ENCODE measurements at regions not wholly inside any gene's neighbourhood (a gene's known extent, or its start where the extent isn't known, plus 50 kb on each side); places are given as distances from the start of the nearest gene placed in this dataset.

DNA sequence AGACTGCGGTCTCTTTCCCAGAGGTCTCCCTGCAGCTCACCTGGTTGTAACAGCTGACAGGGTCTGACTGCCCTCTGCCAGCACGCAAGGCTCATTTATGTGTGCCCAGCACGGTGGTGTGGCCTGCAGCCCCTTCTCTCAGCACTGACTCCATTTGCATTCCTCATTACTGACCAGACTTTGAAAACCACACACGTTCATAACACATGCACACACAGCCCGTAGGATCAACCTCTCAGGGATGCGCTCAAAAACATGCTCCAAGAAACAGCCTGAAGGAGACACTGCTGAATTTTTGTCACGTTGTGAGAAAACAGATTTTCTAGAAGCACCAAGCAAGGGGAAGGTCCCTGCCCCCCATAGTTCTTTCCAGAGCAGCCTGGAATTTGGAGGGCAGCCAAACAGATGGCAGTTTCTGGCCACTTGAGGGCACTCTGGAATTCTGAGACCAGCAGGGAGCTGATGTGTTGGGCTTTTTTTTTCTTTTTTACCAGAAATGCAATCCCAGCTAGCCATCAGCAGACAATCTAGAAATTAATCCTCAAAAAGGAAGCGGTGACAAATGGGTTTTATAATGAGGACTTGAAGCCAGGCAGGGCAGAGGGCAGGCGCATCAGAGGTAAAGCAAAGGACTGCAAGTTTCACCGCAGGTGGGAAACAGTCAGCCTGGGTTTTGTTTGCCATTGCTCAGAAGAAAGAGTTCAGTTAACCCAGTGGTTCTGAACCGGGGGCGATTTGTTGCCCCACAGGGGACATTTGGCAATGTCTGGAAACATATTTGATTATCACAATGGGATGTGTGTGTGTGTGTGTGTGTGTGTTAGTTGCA, 170.5 kb upstream of the PROK2 start:
- peak; percentile 90 for FAIRE-seq
- Histone ChIP-seq H3K4me3 (replicated peaks in 1 of 3; ENCODE audit: insufficient read depth in 1 of 3, low read depth in 1 of 3, low read length in 3 of 3) (no peak overlapping the region), H3K4me2 (ENCODE audit: insufficient read depth, low read length) (no peak overlapping the region)

DNA sequence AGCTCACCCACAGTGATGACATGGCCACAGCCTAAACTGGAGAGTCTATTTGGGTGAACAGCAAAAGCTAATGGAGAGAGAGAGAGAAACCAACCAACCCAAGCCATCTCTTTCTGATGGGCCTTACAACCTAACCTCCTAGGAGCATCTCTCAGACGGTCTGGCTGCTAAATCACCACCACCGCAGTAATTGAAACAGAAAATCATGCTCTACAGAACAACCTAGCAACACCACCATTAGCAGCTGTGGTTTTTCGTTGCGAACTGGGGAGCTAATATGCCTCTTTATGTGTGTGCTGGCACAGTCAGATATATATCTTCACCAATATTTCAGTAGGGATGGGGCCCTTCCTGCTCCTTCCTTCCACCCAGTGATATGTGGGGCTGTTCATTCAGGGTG, 166.9 kb upstream of the PROK2 start:
- Histone ChIP-seq H4K20me1 (replicated peaks; ENCODE audit: control insufficient read depth, extremely low read depth, insufficient read depth, low read length) (no peaks in the 10 kb centered on the region), H2AFZ (ENCODE audit: low read depth, low read length) (no peak overlapping the region), H3K4me1 (ENCODE audit: control insufficient read depth, extremely low read depth, insufficient read depth, low read length) (no peaks in the 10 kb centered on the region), H3K9me3 (replicated peaks; ENCODE audit: control insufficient read depth, insufficient read depth, low read length) (no peaks in the 10 kb centered on the region), H3K9me1 (replicated peaks; ENCODE audit: control insufficient read depth, extremely low read depth, insufficient read depth, low read length) (no peaks in the 10 kb centered on the region), H3K27me3 (ENCODE audit: control insufficient read depth in 2 of 2, insufficient read depth in 2 of 2, low read length in 2 of 2) (peaks cover 0 to 4% of the 10 kb centered on the region in 2 experiments), H3K4me3 (replicated peaks in 1 of 3; ENCODE audit: insufficient read depth in 1 of 3, low read depth in 1 of 3, low read length in 3 of 3) (no peak overlapping the region), H3K36me3 (ENCODE audit: control insufficient read depth in 2 of 2, extremely low read depth in 1 of 2, insufficient read depth in 2 of 2, low read length in 2 of 2) (no peaks in the 10 kb centered on the region), H3K9ac (replicated peaks; ENCODE audit: extremely low read depth, insufficient read depth, low read length) (no peak overlapping the region), H3K79me2 (ENCODE audit: control insufficient read depth, insufficient read depth, low read length) (no peaks in the 10 kb centered on the region), H3K27ac (ENCODE audit: insufficient read depth, low read depth, low read length) (no peak overlapping the region), H3K4me2 (ENCODE audit: insufficient read depth, low read length) (no peak overlapping the region)
- POLR2A ChIA-PET, result no interaction called here
- TF ChIP-seq EZH2 (IDR thresholded peaks at IDR 0.05; ENCODE audit: borderline replicate concordance, low read depth, low read length, severe bottlenecking), result no peak
- TF ChIP-seq JUN (IDR thresholded peaks at IDR 0.05; ENCODE audit: borderline replicate concordance, insufficient read depth, insufficient read length, low read depth), result no peak
- no peak for TF ChIP-seq GATA2 (IDR thresholded peaks at IDR 0.05; ENCODE audit: insufficient read depth, insufficient read length, low read depth, low read length)
- TF ChIP-seq, protein P1, sequence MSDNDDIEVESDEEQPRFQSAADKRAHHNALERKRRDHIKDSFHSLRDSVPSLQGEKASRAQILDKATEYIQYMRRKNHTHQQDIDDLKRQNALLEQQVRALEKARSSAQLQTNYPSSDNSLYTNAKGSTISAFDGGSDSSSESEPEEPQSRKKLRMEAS (IDR thresholded peaks at IDR 0.05; ENCODE audit: insufficient read depth, insufficient read length), result no peak
- TF ChIP-seq FOS (IDR thresholded peaks at IDR 0.05; ENCODE audit: borderline replicate concordance, insufficient read depth, low read length), result no peak
- no peak for DNase-seq (ENCODE audit: low read depth, low spot score)
- CTCF ChIA-PET, result interaction anchor here (12.7 kb wide), 1 partner anchor 870 kb away, joined by 199 read pairs; no protein-coding TSS in a partner anchor
- no TSS peak for BruUV-seq (replicated peaks)
- dilution Hi-C loops (cut with MboI; ENCODE audit: extremely low pct_ligation_motif_present, low sequenced_read_pairs) (no loop called here), intact Hi-C loops (cut with micrococcal nuclease) (loop anchor here (10.0 kb wide), 1 partner anchor 77 kb away; no protein-coding TSS in a partner anchor)
- FAIRE-seq, result no peak

More for the DNA sequence above, 170.5 kb upstream of the PROK2 start:
- H3K9ac ChIP-seq (replicated peaks; ENCODE audit: extremely low read depth, insufficient read depth, low read length), result no peak overlapping the region
- peaks cover 0 to 9% of the 10 kb centered on the region in 2 experiments for H3K27me3 ChIP-seq (ENCODE audit: control insufficient read depth in 2 of 2, insufficient read depth in 2 of 2, low read length in 2 of 2)
- TF ChIP-seq, protein P2, sequence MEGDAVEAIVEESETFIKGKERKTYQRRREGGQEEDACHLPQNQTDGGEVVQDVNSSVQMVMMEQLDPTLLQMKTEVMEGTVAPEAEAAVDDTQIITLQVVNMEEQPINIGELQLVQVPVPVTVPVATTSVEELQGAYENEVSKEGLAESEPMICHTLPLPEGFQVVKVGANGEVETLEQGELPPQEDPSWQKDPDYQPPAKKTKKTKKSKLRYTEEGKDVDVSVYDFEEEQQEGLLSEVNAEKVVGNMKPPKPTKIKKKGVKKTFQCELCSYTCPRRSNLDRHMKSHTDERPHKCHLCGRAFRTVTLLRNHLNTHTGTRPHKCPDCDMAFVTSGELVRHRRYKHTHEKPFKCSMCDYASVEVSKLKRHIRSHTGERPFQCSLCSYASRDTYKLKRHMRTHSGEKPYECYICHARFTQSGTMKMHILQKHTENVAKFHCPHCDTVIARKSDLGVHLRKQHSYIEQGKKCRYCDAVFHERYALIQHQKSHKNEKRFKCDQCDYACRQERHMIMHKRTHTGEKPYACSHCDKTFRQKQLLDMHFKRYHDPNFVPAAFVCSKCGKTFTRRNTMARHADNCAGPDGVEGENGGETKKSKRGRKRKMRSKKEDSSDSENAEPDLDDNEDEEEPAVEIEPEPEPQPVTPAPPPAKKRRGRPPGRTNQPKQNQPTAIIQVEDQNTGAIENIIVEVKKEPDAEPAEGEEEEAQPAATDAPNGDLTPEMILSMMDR (IDR thresholded peaks at IDR 0.05; ENCODE audit: extremely low read depth in 1 of 2, insufficient read depth in 1 of 2, low read depth in 1 of 2, low read length in 2 of 2), result peak; percentile 65 to 77
- no peak for TF ChIP-seq FOS (IDR thresholded peaks at IDR 0.05; ENCODE audit: borderline replicate concordance, insufficient read depth, low read length)
- no peaks in the 10 kb centered on the region for H3K9me1 ChIP-seq (replicated peaks; ENCODE audit: control insufficient read depth, extremely low read depth, insufficient read depth, low read length)
- ChIA-PET CTCF (interaction anchor here (0.6 to 12.7 kb wide), 49 partner anchors 8 to 1101 kb away, joined by 3 to 199 read pairs (median 4); partner anchors contain the start of gene SHQ1), POLR2A (no interaction called here)
- no peaks in the 10 kb centered on the region for H3K79me2 ChIP-seq (ENCODE audit: control insufficient read depth, insufficient read depth, low read length)
- H3K9me3 ChIP-seq (replicated peaks; ENCODE audit: control insufficient read depth, insufficient read depth, low read length), result no peaks in the 10 kb centered on the region
- no peaks in the 10 kb centered on the region for H3K36me3 ChIP-seq (ENCODE audit: control insufficient read depth in 2 of 2, extremely low read depth in 1 of 2, insufficient read depth in 2 of 2, low read length in 2 of 2)
- intact Hi-C loops (cut with micrococcal nuclease) (loop anchor here (1.0 to 10.0 kb wide), 5 partner anchors 81 to 867 kb away; no protein-coding TSS in a partner anchor), dilution Hi-C loops (cut with MboI; ENCODE audit: extremely low pct_ligation_motif_present, low sequenced_read_pairs) (no loop called here)
- peak; percentile 77 for DNase-seq (ENCODE audit: low read depth, low spot score)
- no peak overlapping the region for H3K27ac ChIP-seq (ENCODE audit: insufficient read depth, low read depth, low read length)
- no peaks in the 10 kb centered on the region for H4K20me1 ChIP-seq (replicated peaks; ENCODE audit: control insufficient read depth, extremely low read depth, insufficient read depth, low read length)
- no peaks in the 10 kb centered on the region for H3K4me1 ChIP-seq (ENCODE audit: control insufficient read depth, extremely low read depth, insufficient read depth, low read length)
- H2AFZ ChIP-seq (ENCODE audit: low read depth, low read length), result no peak overlapping the region
- BruUV-seq (replicated peaks), result no TSS peak

Data from endothelial cell of umbilical vein (primary cell).